GM12878 (cell line): ENCODE measurements at regions not wholly inside any gene's neighbourhood (a gene's known extent, or its start where the extent isn't known, plus 50 kb on each side); places are given as distances from the start of the nearest gene placed in this dataset.

Source experiments
- MEF2A ChIP-seq: IDR thresholded peaks from 2 replicates; pipeline ENCODE4 v1.6.1; 2011; ENCODE audit warnings: low read depth, mild to moderate bottlenecking, low read length, moderate library complexity; ENCODE audit not compliant: insufficient read depth
- RB1 ChIP-seq: fragments of 450-650 bp; formaldehyde crosslinking; IDR thresholded peaks from 2 replicates; pipeline ENCODE4 v1.6.1; 2017; ENCODE audit warnings: mild to moderate bottlenecking, borderline replicate concordance
- SREBF1 ChIP-seq: IDR thresholded peaks from 2 replicates; pipeline ENCODE4 v1.6.1; 2012; ENCODE audit warnings: mild to moderate bottlenecking, low read length
- TARDBP ChIP-seq: IDR thresholded peaks from 2 replicates; pipeline ENCODE4 v1.6.1; 2016; ENCODE audit warnings: borderline replicate concordance
- ZNF217 ChIP-seq: fragments of 450-650 bp; IDR thresholded peaks from 2 replicates; pipeline ENCODE4 v1.6.1; 2017; ENCODE audit warnings: antibody characterized with exemption, mild to moderate bottlenecking
- ZNF384 ChIP-seq: IDR thresholded peaks from 2 replicates; pipeline ENCODE4 v1.6.1; 2012; ENCODE audit warnings: low read depth, mild to moderate bottlenecking, low read length, improper control_type of control experiment, borderline replicate concordance
- ZNF592 ChIP-seq: fragments of 450-650 bp; IDR thresholded peaks from 2 replicates; pipeline ENCODE4 v1.6.1; 2017; ENCODE audit warnings: mild to moderate bottlenecking, moderate library complexity
- TF ChIP-seq, protein P1 (sequence below): fragments of 450-650 bp; IDR thresholded peaks from 2 replicates; pipeline ENCODE4 v1.6.1; 2016; ENCODE audit warnings: mild to moderate bottlenecking, moderate library complexity, borderline replicate concordance

- no peak for TF ChIP-seq ZNF592
- no peak for TF ChIP-seq ZNF384
- TF ChIP-seq, protein P1, sequence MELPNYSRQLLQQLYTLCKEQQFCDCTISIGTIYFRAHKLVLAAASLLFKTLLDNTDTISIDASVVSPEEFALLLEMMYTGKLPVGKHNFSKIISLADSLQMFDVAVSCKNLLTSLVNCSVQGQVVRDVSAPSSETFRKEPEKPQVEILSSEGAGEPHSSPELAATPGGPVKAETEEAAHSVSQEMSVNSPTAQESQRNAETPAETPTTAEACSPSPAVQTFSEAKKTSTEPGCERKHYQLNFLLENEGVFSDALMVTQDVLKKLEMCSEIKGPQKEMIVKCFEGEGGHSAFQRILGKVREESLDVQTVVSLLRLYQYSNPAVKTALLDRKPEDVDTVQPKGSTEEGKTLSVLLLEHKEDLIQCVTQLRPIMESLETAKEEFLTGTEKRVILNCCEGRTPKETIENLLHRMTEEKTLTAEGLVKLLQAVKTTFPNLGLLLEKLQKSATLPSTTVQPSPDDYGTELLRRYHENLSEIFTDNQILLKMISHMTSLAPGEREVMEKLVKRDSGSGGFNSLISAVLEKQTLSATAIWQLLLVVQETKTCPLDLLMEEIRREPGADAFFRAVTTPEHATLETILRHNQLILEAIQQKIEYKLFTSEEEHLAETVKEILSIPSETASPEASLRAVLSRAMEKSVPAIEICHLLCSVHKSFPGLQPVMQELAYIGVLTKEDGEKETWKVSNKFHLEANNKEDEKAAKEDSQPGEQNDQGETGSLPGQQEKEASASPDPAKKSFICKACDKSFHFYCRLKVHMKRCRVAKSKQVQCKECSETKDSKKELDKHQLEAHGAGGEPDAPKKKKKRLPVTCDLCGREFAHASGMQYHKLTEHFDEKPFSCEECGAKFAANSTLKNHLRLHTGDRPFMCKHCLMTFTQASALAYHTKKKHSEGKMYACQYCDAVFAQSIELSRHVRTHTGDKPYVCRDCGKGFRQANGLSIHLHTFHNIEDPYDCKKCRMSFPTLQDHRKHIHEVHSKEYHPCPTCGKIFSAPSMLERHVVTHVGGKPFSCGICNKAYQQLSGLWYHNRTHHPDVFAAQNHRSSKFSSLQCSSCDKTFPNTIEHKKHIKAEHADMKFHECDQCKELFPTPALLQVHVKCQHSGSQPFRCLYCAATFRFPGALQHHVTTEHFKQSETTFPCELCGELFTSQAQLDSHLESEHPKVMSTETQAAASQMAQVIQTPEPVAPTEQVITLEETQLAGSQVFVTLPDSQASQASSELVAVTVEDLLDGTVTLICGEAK, result no peak
- no peak for TF ChIP-seq RB1
- no peak for TF ChIP-seq SREBF1
- TF ChIP-seq TARDBP, result no peak
- no peak for TF ChIP-seq MEF2A
- TF ChIP-seq ZNF217, result no peak
Observed at GRCh38 chr11:32034680-32035079, 56.2 kb upstream of the RCN1 start (continued).
